GM23338 (cell line): ENCODE measurements at regions not wholly inside any gene's neighbourhood (a gene's known extent, or its start where the extent isn't known, plus 50 kb on each side); places are given as distances from the start of the nearest gene placed in this dataset.

ENCODE experiments used
- ATAC-seq: fragments of 200-7000 bp; cut with Tn5 transposase; 3 replicates; pipeline ENCODE4 v1.9.1; 2020
- DNase-seq: peaks from one replicate; pipeline ENCODE4 v3.0.0-alpha.2; 2015; ENCODE audit warnings: low spot score
- H2AFZ ChIP-seq: fragments of 200-600 bp; sonication (generic); 2 replicates; pipeline ENCODE4 v1.8.0; 2016; ENCODE audit warnings: antibody characterized with exemption, mild to moderate bottlenecking, moderate library complexity
- H3F3A ChIP-seq: fragments of 200-600 bp; sonication (generic); replicated peaks from 2 replicates; pipeline ENCODE4 v1.8.0; 2017; ENCODE audit warnings: antibody characterized with exemption, mixed run types, low read depth
- H3K27ac ChIP-seq: fragments of 200-600 bp; sonication (generic); 2 replicates; pipeline ENCODE4 v1.6.1; 2016; ENCODE audit warnings: low read depth
- H3K27me3 ChIP-seq: fragments of 200-600 bp; sonication (generic); 2 replicates; pipeline ENCODE4 v1.8.0; 2016; ENCODE audit warnings: mild to moderate bottlenecking, mixed run types, moderate library complexity; ENCODE audit not compliant: insufficient read depth
- H3K36me3 ChIP-seq: fragments of 200-600 bp; sonication (generic); 2 replicates; pipeline ENCODE4 v1.8.0; 2016; ENCODE audit warnings: mild to moderate bottlenecking; ENCODE audit not compliant: insufficient read depth
- H3K4me1 ChIP-seq: fragments of 200-600 bp; sonication (generic); 2 replicates; pipeline ENCODE4 v1.8.0; 2016; ENCODE audit warnings: mild to moderate bottlenecking, moderate library complexity; ENCODE audit not compliant: insufficient read depth
- H3K4me2 ChIP-seq: fragments of 200-600 bp; sonication (generic); 2 replicates; pipeline ENCODE4 v1.7.1; 2017; ENCODE audit warnings: mixed run types
- H3K4me3 ChIP-seq: fragments of 200-600 bp; sonication (generic); 2 replicates; pipeline ENCODE4 v1.6.1; 2016; ENCODE audit warnings: mixed run types
- H3K79me2 ChIP-seq: fragments of 200-600 bp; sonication (generic); replicated peaks from 2 replicates; pipeline ENCODE4 v1.8.0; 2017; ENCODE audit warnings: mild to moderate bottlenecking; ENCODE audit not compliant: insufficient read depth
- H3K9me2 ChIP-seq: fragments of 200-600 bp; sonication (generic); 2 replicates; pipeline ENCODE4 v1.8.0; 2017; ENCODE audit not compliant: insufficient read depth
- H4K20me1 ChIP-seq: fragments of 200-600 bp; sonication (generic); replicated peaks from 2 replicates; pipeline ENCODE4 v1.8.0; 2017; ENCODE audit warnings: mild to moderate bottlenecking; ENCODE audit not compliant: insufficient read depth
- H3K27ac Mint-ChIP-seq: 2 replicates; pipeline ENCODE4 v1.8.0; 2020; ENCODE audit warnings: inconsistent platforms, mild to moderate bottlenecking, moderate library complexity, mixed read lengths
- H3K27me3 Mint-ChIP-seq: 3 replicates; pipeline ENCODE4 v1.8.0; 2022; ENCODE audit warnings: low read depth, mild to moderate bottlenecking, moderate library complexity, mixed read lengths, inconsistent platforms; ENCODE audit not compliant: insufficient read depth, poor library complexity
- H3K36me3 Mint-ChIP-seq: 3 replicates; pipeline ENCODE4 v1.8.0; 2021; ENCODE audit warnings: low read depth, mild to moderate bottlenecking, inconsistent platforms, moderate library complexity, mixed read lengths
- H3K4me1 Mint-ChIP-seq: 3 replicates; pipeline ENCODE4 v1.8.0; 2020; ENCODE audit warnings: mild to moderate bottlenecking, inconsistent platforms, mixed read lengths
- H3K4me3 Mint-ChIP-seq: 3 replicates; pipeline ENCODE4 v1.8.0; 2021; ENCODE audit warnings: moderate library complexity, mild to moderate bottlenecking, inconsistent platforms, mixed read lengths
- H3K9me3 Mint-ChIP-seq: 3 replicates; pipeline ENCODE4 v1.8.0; 2020; ENCODE audit warnings: moderate library complexity, mild to moderate bottlenecking, inconsistent platforms, mixed read lengths
- CREB1 ChIP-seq: fragments of 250-450 bp; sonication (Bioruptor Pico); IDR thresholded peaks from 2 replicates; pipeline ENCODE4 v1.5.0; 2020; ENCODE audit warnings: low read depth, mild to moderate bottlenecking, moderate library complexity
- EZH2 ChIP-seq: fragments of 200-600 bp; sonication (generic); IDR thresholded peaks from one replicate; pipeline ENCODE4 v1.8.0; 2017; ENCODE audit warnings: antibody characterized with exemption, mild to moderate bottlenecking, low read depth; ENCODE audit not compliant: unreplicated experiment
- EZH2phosphoT487 ChIP-seq: fragments of 200-600 bp; sonication (generic); IDR thresholded peaks from one replicate; pipeline ENCODE4 v1.8.1; 2018; ENCODE audit warnings: antibody characterized with exemption; ENCODE audit not compliant: unreplicated experiment
- JUNB ChIP-seq: IDR thresholded peaks from one replicate; pipeline ENCODE4 v1.6.1; 2016; ENCODE audit warnings: antibody characterized with exemption; ENCODE audit not compliant: unreplicated experiment
- NANOG ChIP-seq: IDR thresholded peaks from 2 replicates; pipeline ENCODE4 v1.6.1; 2016; ENCODE audit warnings: antibody characterized with exemption, borderline replicate concordance
- POLR2AphosphoS5 ChIP-seq: IDR thresholded peaks from 2 replicates; pipeline ENCODE4 v1.6.1; 2016; ENCODE audit warnings: antibody characterized with exemption, low read depth
- STAT1 ChIP-seq: IDR thresholded peaks from one replicate; pipeline ENCODE4 v1.6.1; 2016; ENCODE audit warnings: antibody characterized with exemption; ENCODE audit not compliant: unreplicated experiment
- ZNF114 ChIP-seq: fragments of 250-450 bp; sonication (Bioruptor Pico); IDR thresholded peaks from 2 replicates; pipeline ENCODE4 v1.5.0; 2020; ENCODE audit warnings: mild to moderate bottlenecking, moderate library complexity
- ZNF462 ChIP-seq: fragments of 250-450 bp; sonication (Bioruptor Pico); IDR thresholded peaks from 2 replicates; pipeline ENCODE4 v1.5.0; 2020; ENCODE audit warnings: mild to moderate bottlenecking, moderate library complexity

GRCh38 chr6:100138346-100139022, 144.5 kb upstream of the MCHR2 start:
- peaks cover 2% of the 10 kb centered on the region for H3K27me3 Mint-ChIP-seq
- ATAC-seq (no peak), DNase-seq (no peak)
- no peak overlapping the region for H3K27ac Mint-ChIP-seq
- Histone ChIP-seq H3K4me3 (no peak overlapping the region), H3K4me1 (no peaks in the 10 kb centered on the region), H3F3A (no peaks in the 10 kb centered on the region), H3K79me2 (no peaks in the 10 kb centered on the region), H4K20me1 (no peaks in the 10 kb centered on the region), H2AFZ (no peak overlapping the region), H3K27ac (no peak overlapping the region), H3K4me2 (no peak overlapping the region), H3K27me3 (no peaks in the 10 kb centered on the region), H3K9me2 (no peaks in the 10 kb centered on the region; the same call in 1 of the 2 replicates), H3K36me3 (no peaks in the 10 kb centered on the region)
- H3K36me3 Mint-ChIP-seq, result no peaks in the 10 kb centered on the region
- no peak overlapping the region for H3K4me3 Mint-ChIP-seq
- TF ChIP-seq STAT1 (no peak), POLR2AphosphoS5 (no peak), ZNF114 (CRISPR knock-in tag) (no peak), EZH2 (no peak), JUNB (no peak), CREB1 (CRISPR knock-in tag) (no peak)
- H3K9me3 Mint-ChIP-seq, result no peaks in the 10 kb centered on the region; the same call in 2 of the 3 replicates
- H3K4me1 Mint-ChIP-seq, result no peaks in the 10 kb centered on the region

GRCh38 chr6:100137759-100138158, 143.7 kb upstream of the MCHR2 start:
- H3K27ac Mint-ChIP-seq, result no peak overlapping the region
- H3K4me1 Mint-ChIP-seq, result no peaks in the 10 kb centered on the region

GRCh38 chr6:100136590-100136989, 142.6 kb upstream of the MCHR2 start:
- Mint-ChIP-seq H3K27me3 (peaks cover under 1% of the 10 kb centered on the region), H3K9me3 (no peaks in the 10 kb centered on the region; the same call in 2 of the 3 replicates), H3K36me3 (no peaks in the 10 kb centered on the region), H3K4me3 (no peak overlapping the region), H3K4me1 (no peaks in the 10 kb centered on the region), H3K27ac (no peak overlapping the region)
- Histone ChIP-seq H3K4me2 (no peak overlapping the region), H3K9me2 (no peaks in the 10 kb centered on the region; the same call in 1 of the 2 replicates), H4K20me1 (no peaks in the 10 kb centered on the region), H3K4me3 (no peak overlapping the region), H3K27ac (no peak overlapping the region), H3K79me2 (no peaks in the 10 kb centered on the region), H3K4me1 (no peaks in the 10 kb centered on the region), H3F3A (no peaks in the 10 kb centered on the region), H2AFZ (no peak overlapping the region), H3K36me3 (no peaks in the 10 kb centered on the region), H3K27me3 (no peaks in the 10 kb centered on the region)
- ATAC-seq (no peak), DNase-seq (no peak)
- TF ChIP-seq POLR2AphosphoS5 (no peak), NANOG (no peak), EZH2phosphoT487 (no peak), STAT1 (no peak), ZNF462 (CRISPR knock-in tag) (no peak), ZNF114 (CRISPR knock-in tag) (no peak)

More at GRCh38 chr6:100137759-100138158, 143.7 kb upstream of the MCHR2 start:
- H2AFZ ChIP-seq, result no peak overlapping the region
- H3K4me2 ChIP-seq, result no peak overlapping the region
- H3F3A ChIP-seq, result no peaks in the 10 kb centered on the region
- H4K20me1 ChIP-seq, result no peaks in the 10 kb centered on the region
- Mint-ChIP-seq H3K9me3 (no peaks in the 10 kb centered on the region; the same call in 2 of the 3 replicates), H3K36me3 (no peaks in the 10 kb centered on the region), H3K27me3 (peaks cover 2% of the 10 kb centered on the region), H3K4me3 (no peak overlapping the region)
- no peak overlapping the region for H3K27ac ChIP-seq
- no peak for DNase-seq
- H3K36me3 ChIP-seq, result no peaks in the 10 kb centered on the region
- ATAC-seq, result no peak
- H3K27me3 ChIP-seq, result no peaks in the 10 kb centered on the region
- no peak for TF ChIP-seq EZH2phosphoT487
- no peaks in the 10 kb centered on the region; the same call in 1 of the 2 replicates for H3K9me2 ChIP-seq
- no peaks in the 10 kb centered on the region for H3K4me1 ChIP-seq
- no peak overlapping the region for H3K4me3 ChIP-seq
- no peaks in the 10 kb centered on the region for H3K79me2 ChIP-seq
